ENCODE measurements at regions not wholly inside any gene's neighbourhood (a gene's known extent, or its start where the extent isn't known, plus 50 kb on each side); places are given as distances from the start of the nearest gene placed in this dataset.

GRCh38 chr10:4532011-4532410 lies 294.0 kb upstream of the AKR1E2 start:
- Histone ChIP-seq H3K4me1 (ENCODE audit: insufficient read depth, low read length) (no peaks in the 10 kb centered on the region), H2AFZ (ENCODE audit: low read depth, low read length) (no peak overlapping the region), H3K36me3 (ENCODE audit: insufficient read depth, low read length) (no peaks in the 10 kb centered on the region), H3K9me3 (ENCODE audit: low read length) (no peaks in the 10 kb centered on the region), H3K27me3 (ENCODE audit: insufficient read depth, low read length) (no peaks in the 10 kb centered on the region), H3K4me3 (ENCODE audit: low read length) (no peak overlapping the region)

GRCh38 chr10:4529266-4529665 lies 296.7 kb upstream of the AKR1E2 start:
- H2AFZ ChIP-seq (ENCODE audit: low read depth, low read length): no peak overlapping the region
- no peaks in the 10 kb centered on the region for H3K36me3 ChIP-seq (ENCODE audit: insufficient read depth, low read length)
- H3K27me3 ChIP-seq (ENCODE audit: insufficient read depth, low read length): no peaks in the 10 kb centered on the region
- H3K4me3 ChIP-seq (ENCODE audit: low read length): no peak overlapping the region
- H3K9me3 ChIP-seq (ENCODE audit: low read length): no peaks in the 10 kb centered on the region
- H3K4me1 ChIP-seq (ENCODE audit: insufficient read depth, low read length): peaks cover 9% of the 10 kb centered on the region

GRCh38 chr10:4527281-4527970 lies 298.6 kb upstream of the AKR1E2 start:
- H3K36me3 ChIP-seq (ENCODE audit: insufficient read depth, low read length): no peaks in the 10 kb centered on the region
- H3K9me3 ChIP-seq (ENCODE audit: low read length): no peaks in the 10 kb centered on the region
- peaks cover 9% of the 10 kb centered on the region for H3K4me1 ChIP-seq (ENCODE audit: insufficient read depth, low read length)
- no peak overlapping the region for H2AFZ ChIP-seq (ENCODE audit: low read depth, low read length)
- H3K4me3 ChIP-seq (ENCODE audit: low read length): no peak overlapping the region
- H3K27me3 ChIP-seq (ENCODE audit: insufficient read depth, low read length): no peaks in the 10 kb centered on the region

GRCh38 chr10:4526311-4526731 lies 299.7 kb upstream of the AKR1E2 start:
- H3K36me3 ChIP-seq (ENCODE audit: insufficient read depth, low read length): no peaks in the 10 kb centered on the region
- no peak overlapping the region for H2AFZ ChIP-seq (ENCODE audit: low read depth, low read length)
- no peak overlapping the region for H3K4me3 ChIP-seq (ENCODE audit: low read length)
- H3K9me3 ChIP-seq (ENCODE audit: low read length): no peaks in the 10 kb centered on the region
- peaks cover 9% of the 10 kb centered on the region for H3K4me1 ChIP-seq (ENCODE audit: insufficient read depth, low read length)
- no peaks in the 10 kb centered on the region for H3K27me3 ChIP-seq (ENCODE audit: insufficient read depth, low read length)

GRCh38 chr10:4525103-4525502 lies 300.9 kb upstream of the AKR1E2 start:
- Histone ChIP-seq H3K4me3 (ENCODE audit: low read length) (no peak overlapping the region), H3K27me3 (ENCODE audit: insufficient read depth, low read length) (no peaks in the 10 kb centered on the region), H3K9me3 (ENCODE audit: low read length) (no peaks in the 10 kb centered on the region), H3K36me3 (ENCODE audit: insufficient read depth, low read length) (no peaks in the 10 kb centered on the region), H2AFZ (ENCODE audit: low read depth, low read length) (no peak overlapping the region), H3K4me1 (ENCODE audit: insufficient read depth, low read length) (peaks cover 9% of the 10 kb centered on the region)

GRCh38 chr10:4522296-4523000 lies 303.6 kb upstream of the AKR1E2 start:
- Histone ChIP-seq H3K9me3 (ENCODE audit: low read length) (no peaks in the 10 kb centered on the region), H3K27me3 (ENCODE audit: insufficient read depth, low read length) (no peaks in the 10 kb centered on the region), H2AFZ (ENCODE audit: low read depth, low read length) (no peak overlapping the region)

GRCh38 chr10:4519658-4520402 lies 306.2 kb upstream of the AKR1E2 start:
- Histone ChIP-seq H3K9me3 (ENCODE audit: low read length) (no peaks in the 10 kb centered on the region), H3K4me3 (ENCODE audit: low read length) (no peak overlapping the region), H3K27me3 (ENCODE audit: insufficient read depth, low read length) (no peaks in the 10 kb centered on the region), H2AFZ (ENCODE audit: low read depth, low read length) (no peak overlapping the region), H3K36me3 (ENCODE audit: insufficient read depth, low read length) (no peaks in the 10 kb centered on the region), H3K4me1 (ENCODE audit: insufficient read depth, low read length) (peaks cover under 1% of the 10 kb centered on the region)

More at GRCh38 chr10:4522296-4523000, 303.6 kb upstream of the AKR1E2 start:
- Histone ChIP-seq H3K4me3 (ENCODE audit: low read length) (no peak overlapping the region), H3K4me1 (ENCODE audit: insufficient read depth, low read length) (peaks cover 9% of the 10 kb centered on the region), H3K36me3 (ENCODE audit: insufficient read depth, low read length) (no peaks in the 10 kb centered on the region)

- Histone ChIP-seq H2AFZ (ENCODE audit: low read depth, low read length) (no peak overlapping the region), H3K9me3 (ENCODE audit: low read length) (no peaks in the 10 kb centered on the region), H3K4me3 (ENCODE audit: low read length) (no peak overlapping the region), H3K27me3 (ENCODE audit: insufficient read depth, low read length) (no peaks in the 10 kb centered on the region), H3K36me3 (ENCODE audit: insufficient read depth, low read length) (no peaks in the 10 kb centered on the region), H3K4me1 (ENCODE audit: insufficient read depth, low read length) (no peaks in the 10 kb centered on the region)
These were observed 308.3 kb upstream of the AKR1E2 start for GRCh38 chr10:4517746-4518145.

- Histone ChIP-seq H3K4me1 (ENCODE audit: insufficient read depth, low read length) (no peaks in the 10 kb centered on the region), H3K9me3 (ENCODE audit: low read length) (no peaks in the 10 kb centered on the region), H3K27me3 (ENCODE audit: insufficient read depth, low read length) (no peaks in the 10 kb centered on the region), H2AFZ (ENCODE audit: low read depth, low read length) (no peak overlapping the region), H3K4me3 (ENCODE audit: low read length) (no peak overlapping the region), H3K36me3 (ENCODE audit: insufficient read depth, low read length) (no peaks in the 10 kb centered on the region)
These were observed 310.3 kb upstream of the AKR1E2 start for GRCh38 chr10:4515721-4516120.

GRCh38 chr10:4514445-4515108 lies 311.4 kb upstream of the AKR1E2 start:
- Histone ChIP-seq H3K36me3 (ENCODE audit: insufficient read depth, low read length) (no peaks in the 10 kb centered on the region), H3K9me3 (ENCODE audit: low read length) (no peaks in the 10 kb centered on the region), H3K4me3 (ENCODE audit: low read length) (no peak overlapping the region), H3K27me3 (ENCODE audit: insufficient read depth, low read length) (no peaks in the 10 kb centered on the region), H2AFZ (ENCODE audit: low read depth, low read length) (no peak overlapping the region), H3K4me1 (ENCODE audit: insufficient read depth, low read length) (no peaks in the 10 kb centered on the region)

- Histone ChIP-seq H2AFZ (ENCODE audit: low read depth, low read length) (no peak overlapping the region), H3K9me3 (ENCODE audit: low read length) (no peaks in the 10 kb centered on the region), H3K4me1 (ENCODE audit: insufficient read depth, low read length) (no peaks in the 10 kb centered on the region), H3K4me3 (ENCODE audit: low read length) (no peak overlapping the region), H3K36me3 (ENCODE audit: insufficient read depth, low read length) (no peaks in the 10 kb centered on the region), H3K27me3 (ENCODE audit: insufficient read depth, low read length) (no peaks in the 10 kb centered on the region)
These were observed 313.3 kb upstream of the AKR1E2 start for GRCh38 chr10:4512671-4513240.

GRCh38 chr10:4512196-4512595 lies 313.8 kb upstream of the AKR1E2 start:
- no peaks in the 10 kb centered on the region for H3K9me3 ChIP-seq (ENCODE audit: low read length)
- no peak overlapping the region for H2AFZ ChIP-seq (ENCODE audit: low read depth, low read length)
- no peaks in the 10 kb centered on the region for H3K27me3 ChIP-seq (ENCODE audit: insufficient read depth, low read length)
- no peaks in the 10 kb centered on the region for H3K4me1 ChIP-seq (ENCODE audit: insufficient read depth, low read length)
- no peak overlapping the region for H3K4me3 ChIP-seq (ENCODE audit: low read length)
- H3K36me3 ChIP-seq (ENCODE audit: insufficient read depth, low read length): no peaks in the 10 kb centered on the region
